GM23338 (cell line): ENCODE measurements at regions not wholly inside any gene's neighbourhood (a gene's known extent, or its start where the extent isn't known, plus 50 kb on each side); places are given as distances from the start of the nearest gene placed in this dataset.

Source experiments
- ATAC-seq: fragments of 200-7000 bp; cut with Tn5 transposase; 3 replicates; pipeline ENCODE4 v1.9.1; 2020
- DNase-seq: peaks from one replicate; pipeline ENCODE4 v3.0.0-alpha.2; 2015; ENCODE audit warnings: low spot score
- H2AFZ ChIP-seq: fragments of 200-600 bp; sonication (generic); 2 replicates; pipeline ENCODE4 v1.8.0; 2016; ENCODE audit warnings: antibody characterized with exemption, mild to moderate bottlenecking, moderate library complexity
- H3F3A ChIP-seq: fragments of 200-600 bp; sonication (generic); replicated peaks from 2 replicates; pipeline ENCODE4 v1.8.0; 2017; ENCODE audit warnings: antibody characterized with exemption, mixed run types, low read depth
- H3K27ac ChIP-seq: fragments of 200-600 bp; sonication (generic); 2 replicates; pipeline ENCODE4 v1.6.1; 2016; ENCODE audit warnings: low read depth
- H3K27me3 ChIP-seq: fragments of 200-600 bp; sonication (generic); 2 replicates; pipeline ENCODE4 v1.8.0; 2016; ENCODE audit warnings: mild to moderate bottlenecking, mixed run types, moderate library complexity; ENCODE audit not compliant: insufficient read depth
- H3K36me3 ChIP-seq: fragments of 200-600 bp; sonication (generic); 2 replicates; pipeline ENCODE4 v1.8.0; 2016; ENCODE audit warnings: mild to moderate bottlenecking; ENCODE audit not compliant: insufficient read depth
- H3K4me1 ChIP-seq: fragments of 200-600 bp; sonication (generic); 2 replicates; pipeline ENCODE4 v1.8.0; 2016; ENCODE audit warnings: mild to moderate bottlenecking, moderate library complexity; ENCODE audit not compliant: insufficient read depth
- H3K4me2 ChIP-seq: fragments of 200-600 bp; sonication (generic); 2 replicates; pipeline ENCODE4 v1.7.1; 2017; ENCODE audit warnings: mixed run types
- H3K4me3 ChIP-seq: fragments of 200-600 bp; sonication (generic); 2 replicates; pipeline ENCODE4 v1.6.1; 2016; ENCODE audit warnings: mixed run types
- H3K79me2 ChIP-seq: fragments of 200-600 bp; sonication (generic); replicated peaks from 2 replicates; pipeline ENCODE4 v1.8.0; 2017; ENCODE audit warnings: mild to moderate bottlenecking; ENCODE audit not compliant: insufficient read depth
- H3K9me2 ChIP-seq: fragments of 200-600 bp; sonication (generic); 2 replicates; pipeline ENCODE4 v1.8.0; 2017; ENCODE audit not compliant: insufficient read depth
- H4K20me1 ChIP-seq: fragments of 200-600 bp; sonication (generic); replicated peaks from 2 replicates; pipeline ENCODE4 v1.8.0; 2017; ENCODE audit warnings: mild to moderate bottlenecking; ENCODE audit not compliant: insufficient read depth
- H3K27ac Mint-ChIP-seq: 2 replicates; pipeline ENCODE4 v1.8.0; 2020; ENCODE audit warnings: inconsistent platforms, mild to moderate bottlenecking, moderate library complexity, mixed read lengths
- H3K27me3 Mint-ChIP-seq: 3 replicates; pipeline ENCODE4 v1.8.0; 2022; ENCODE audit warnings: low read depth, mild to moderate bottlenecking, moderate library complexity, mixed read lengths, inconsistent platforms; ENCODE audit not compliant: insufficient read depth, poor library complexity
- H3K36me3 Mint-ChIP-seq: 3 replicates; pipeline ENCODE4 v1.8.0; 2021; ENCODE audit warnings: low read depth, mild to moderate bottlenecking, inconsistent platforms, moderate library complexity, mixed read lengths
- H3K4me1 Mint-ChIP-seq: 3 replicates; pipeline ENCODE4 v1.8.0; 2020; ENCODE audit warnings: mild to moderate bottlenecking, inconsistent platforms, mixed read lengths
- H3K4me3 Mint-ChIP-seq: 3 replicates; pipeline ENCODE4 v1.8.0; 2021; ENCODE audit warnings: moderate library complexity, mild to moderate bottlenecking, inconsistent platforms, mixed read lengths
- H3K9me3 Mint-ChIP-seq: 3 replicates; pipeline ENCODE4 v1.8.0; 2020; ENCODE audit warnings: moderate library complexity, mild to moderate bottlenecking, inconsistent platforms, mixed read lengths
- EZH2 ChIP-seq: fragments of 200-600 bp; sonication (generic); IDR thresholded peaks from one replicate; pipeline ENCODE4 v1.8.0; 2017; ENCODE audit warnings: antibody characterized with exemption, mild to moderate bottlenecking, low read depth; ENCODE audit not compliant: unreplicated experiment
- NANOG ChIP-seq: IDR thresholded peaks from 2 replicates; pipeline ENCODE4 v1.6.1; 2016; ENCODE audit warnings: antibody characterized with exemption, borderline replicate concordance
- STAT1 ChIP-seq: IDR thresholded peaks from one replicate; pipeline ENCODE4 v1.6.1; 2016; ENCODE audit warnings: antibody characterized with exemption; ENCODE audit not compliant: unreplicated experiment
- ZNF331 ChIP-seq: fragments of 250-450 bp; sonication (Bioruptor Pico); IDR thresholded peaks from 2 replicates; pipeline ENCODE4 v1.5.0; 2020; ENCODE audit warnings: low read depth, mild to moderate bottlenecking, moderate library complexity
- TF ChIP-seq, protein P1 (sequence below): IDR thresholded peaks from one replicate; pipeline ENCODE4 v1.6.1; 2018; ENCODE audit warnings: antibody characterized with exemption; ENCODE audit not compliant: unreplicated experiment
- TF ChIP-seq, protein P2 (sequence below): fragments of 250-450 bp; sonication (Bioruptor Pico); IDR thresholded peaks from 2 replicates; pipeline ENCODE4 v1.5.0; 2020; ENCODE audit warnings: mild to moderate bottlenecking, moderate library complexity

DNA sequence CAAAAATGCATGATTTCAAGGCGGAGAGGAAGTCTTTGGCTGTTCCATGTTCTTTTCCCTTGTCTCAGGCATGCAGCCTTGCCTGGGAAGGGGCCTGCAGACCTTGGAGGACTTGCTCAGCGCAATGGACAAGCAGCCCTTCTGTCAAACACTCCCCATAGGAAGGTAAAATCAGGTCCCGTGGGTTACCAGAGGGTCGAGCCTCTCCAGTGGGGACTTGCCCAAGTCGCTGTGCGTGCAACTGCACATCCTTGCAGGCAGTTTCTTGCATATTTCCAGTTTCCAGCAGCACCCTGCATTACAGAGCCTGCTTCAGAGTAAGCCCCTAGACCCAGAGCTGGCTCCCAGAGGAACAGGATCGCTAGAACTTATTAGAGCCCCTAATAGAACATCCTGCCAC lies 75.5 kb upstream of the KLF13 start (continued):
- TF ChIP-seq, protein P1, sequence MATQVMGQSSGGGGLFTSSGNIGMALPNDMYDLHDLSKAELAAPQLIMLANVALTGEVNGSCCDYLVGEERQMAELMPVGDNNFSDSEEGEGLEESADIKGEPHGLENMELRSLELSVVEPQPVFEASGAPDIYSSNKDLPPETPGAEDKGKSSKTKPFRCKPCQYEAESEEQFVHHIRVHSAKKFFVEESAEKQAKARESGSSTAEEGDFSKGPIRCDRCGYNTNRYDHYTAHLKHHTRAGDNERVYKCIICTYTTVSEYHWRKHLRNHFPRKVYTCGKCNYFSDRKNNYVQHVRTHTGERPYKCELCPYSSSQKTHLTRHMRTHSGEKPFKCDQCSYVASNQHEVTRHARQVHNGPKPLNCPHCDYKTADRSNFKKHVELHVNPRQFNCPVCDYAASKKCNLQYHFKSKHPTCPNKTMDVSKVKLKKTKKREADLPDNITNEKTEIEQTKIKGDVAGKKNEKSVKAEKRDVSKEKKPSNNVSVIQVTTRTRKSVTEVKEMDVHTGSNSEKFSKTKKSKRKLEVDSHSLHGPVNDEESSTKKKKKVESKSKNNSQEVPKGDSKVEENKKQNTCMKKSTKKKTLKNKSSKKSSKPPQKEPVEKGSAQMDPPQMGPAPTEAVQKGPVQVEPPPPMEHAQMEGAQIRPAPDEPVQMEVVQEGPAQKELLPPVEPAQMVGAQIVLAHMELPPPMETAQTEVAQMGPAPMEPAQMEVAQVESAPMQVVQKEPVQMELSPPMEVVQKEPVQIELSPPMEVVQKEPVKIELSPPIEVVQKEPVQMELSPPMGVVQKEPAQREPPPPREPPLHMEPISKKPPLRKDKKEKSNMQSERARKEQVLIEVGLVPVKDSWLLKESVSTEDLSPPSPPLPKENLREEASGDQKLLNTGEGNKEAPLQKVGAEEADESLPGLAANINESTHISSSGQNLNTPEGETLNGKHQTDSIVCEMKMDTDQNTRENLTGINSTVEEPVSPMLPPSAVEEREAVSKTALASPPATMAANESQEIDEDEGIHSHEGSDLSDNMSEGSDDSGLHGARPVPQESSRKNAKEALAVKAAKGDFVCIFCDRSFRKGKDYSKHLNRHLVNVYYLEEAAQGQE, result no peak
- TF ChIP-seq, protein P2, sequence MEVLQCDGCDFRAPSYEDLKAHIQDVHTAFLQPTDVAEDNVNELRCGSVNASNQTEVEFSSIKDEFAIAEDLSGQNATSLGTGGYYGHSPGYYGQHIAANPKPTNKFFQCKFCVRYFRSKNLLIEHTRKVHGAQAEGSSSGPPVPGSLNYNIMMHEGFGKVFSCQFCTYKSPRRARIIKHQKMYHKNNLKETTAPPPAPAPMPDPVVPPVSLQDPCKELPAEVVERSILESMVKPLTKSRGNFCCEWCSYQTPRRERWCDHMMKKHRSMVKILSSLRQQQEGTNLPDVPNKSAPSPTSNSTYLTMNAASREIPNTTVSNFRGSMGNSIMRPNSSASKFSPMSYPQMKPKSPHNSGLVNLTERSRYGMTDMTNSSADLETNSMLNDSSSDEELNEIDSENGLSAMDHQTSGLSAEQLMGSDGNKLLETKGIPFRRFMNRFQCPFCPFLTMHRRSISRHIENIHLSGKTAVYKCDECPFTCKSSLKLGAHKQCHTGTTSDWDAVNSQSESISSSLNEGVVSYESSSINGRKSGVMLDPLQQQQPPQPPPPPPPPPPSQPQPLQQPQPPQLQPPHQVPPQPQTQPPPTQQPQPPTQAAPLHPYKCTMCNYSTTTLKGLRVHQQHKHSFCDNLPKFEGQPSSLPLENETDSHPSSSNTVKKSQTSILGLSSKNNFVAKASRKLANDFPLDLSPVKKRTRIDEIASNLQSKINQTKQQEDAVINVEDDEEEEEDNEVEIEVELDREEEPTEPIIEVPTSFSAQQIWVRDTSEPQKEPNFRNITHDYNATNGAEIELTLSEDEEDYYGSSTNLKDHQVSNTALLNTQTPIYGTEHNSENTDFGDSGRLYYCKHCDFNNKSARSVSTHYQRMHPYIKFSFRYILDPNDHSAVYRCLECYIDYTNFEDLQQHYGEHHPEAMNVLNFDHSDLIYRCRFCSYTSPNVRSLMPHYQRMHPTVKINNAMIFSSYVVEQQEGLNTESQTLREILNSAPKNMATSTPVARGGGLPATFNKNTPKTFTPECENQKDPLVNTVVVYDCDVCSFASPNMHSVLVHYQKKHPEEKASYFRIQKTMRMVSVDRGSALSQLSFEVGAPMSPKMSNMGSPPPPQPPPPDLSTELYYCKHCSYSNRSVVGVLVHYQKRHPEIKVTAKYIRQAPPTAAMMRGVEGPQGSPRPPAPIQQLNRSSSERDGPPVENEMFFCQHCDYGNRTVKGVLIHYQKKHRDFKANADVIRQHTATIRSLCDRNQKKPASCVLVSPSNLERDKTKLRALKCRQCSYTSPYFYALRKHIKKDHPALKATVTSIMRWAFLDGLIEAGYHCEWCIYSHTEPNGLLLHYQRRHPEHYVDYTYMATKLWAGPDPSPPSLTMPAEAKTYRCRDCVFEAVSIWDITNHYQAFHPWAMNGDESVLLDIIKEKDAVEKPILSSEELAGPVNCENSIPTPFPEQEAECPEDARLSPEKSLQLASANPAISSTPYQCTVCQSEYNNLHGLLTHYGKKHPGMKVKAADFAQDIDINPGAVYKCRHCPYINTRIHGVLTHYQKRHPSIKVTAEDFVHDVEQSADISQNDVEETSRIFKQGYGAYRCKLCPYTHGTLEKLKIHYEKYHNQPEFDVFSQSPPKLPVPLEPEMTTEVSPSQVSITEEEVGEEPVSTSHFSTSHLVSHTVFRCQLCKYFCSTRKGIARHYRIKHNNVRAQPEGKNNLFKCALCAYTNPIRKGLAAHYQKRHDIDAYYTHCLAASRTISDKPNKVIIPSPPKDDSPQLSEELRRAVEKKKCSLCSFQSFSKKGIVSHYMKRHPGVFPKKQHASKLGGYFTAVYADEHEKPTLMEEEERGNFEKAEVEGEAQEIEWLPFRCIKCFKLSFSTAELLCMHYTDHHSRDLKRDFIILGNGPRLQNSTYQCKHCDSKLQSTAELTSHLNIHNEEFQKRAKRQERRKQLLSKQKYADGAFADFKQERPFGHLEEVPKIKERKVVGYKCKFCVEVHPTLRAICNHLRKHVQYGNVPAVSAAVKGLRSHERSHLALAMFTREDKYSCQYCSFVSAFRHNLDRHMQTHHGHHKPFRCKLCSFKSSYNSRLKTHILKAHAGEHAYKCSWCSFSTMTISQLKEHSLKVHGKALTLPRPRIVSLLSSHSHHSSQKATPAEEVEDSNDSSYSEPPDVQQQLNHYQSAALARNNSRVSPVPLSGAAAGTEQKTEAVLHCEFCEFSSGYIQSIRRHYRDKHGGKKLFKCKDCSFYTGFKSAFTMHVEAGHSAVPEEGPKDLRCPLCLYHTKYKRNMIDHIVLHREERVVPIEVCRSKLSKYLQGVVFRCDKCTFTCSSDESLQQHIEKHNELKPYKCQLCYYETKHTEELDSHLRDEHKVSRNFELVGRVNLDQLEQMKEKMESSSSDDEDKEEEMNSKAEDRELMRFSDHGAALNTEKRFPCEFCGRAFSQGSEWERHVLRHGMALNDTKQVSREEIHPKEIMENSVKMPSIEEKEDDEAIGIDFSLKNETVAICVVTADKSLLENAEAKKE (CRISPR knock-in tag), result no peak
- TF ChIP-seq EZH2, result no peak

DNA sequence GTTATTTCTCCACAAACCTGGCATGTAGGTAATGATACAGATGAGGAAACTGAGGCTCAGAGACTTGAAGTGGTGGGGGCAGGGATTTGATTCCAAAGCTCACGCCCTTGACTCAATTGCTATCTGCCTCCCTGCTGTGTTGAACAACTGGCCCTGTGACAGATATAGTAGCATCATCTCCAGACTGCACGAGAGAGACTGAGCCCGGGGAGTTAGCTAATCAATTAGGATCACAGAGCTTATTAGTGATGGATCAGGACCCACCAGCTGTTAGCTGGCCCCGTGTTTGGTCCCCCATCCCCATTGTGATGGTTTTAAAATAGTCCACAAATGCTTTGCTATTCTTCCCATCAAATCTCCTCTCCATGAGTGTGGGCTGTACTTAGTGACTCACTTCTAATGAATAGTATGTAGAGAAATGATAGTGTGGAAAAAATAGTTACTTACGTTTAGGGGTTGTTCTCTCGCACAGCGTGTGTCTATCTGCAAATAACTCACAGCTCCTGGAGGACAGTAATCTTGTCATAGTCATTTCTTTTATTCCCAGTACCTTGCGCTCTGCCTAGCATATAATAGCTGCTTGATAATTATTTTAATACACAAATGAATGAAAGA lies 74.4 kb upstream of the KLF13 start:
- Mint-ChIP-seq H3K27ac (no peak overlapping the region), H3K9me3 (no peaks in the 10 kb centered on the region; the same call in 2 of the 3 replicates), H3K4me3 (no peak overlapping the region), H3K4me1 (no peaks in the 10 kb centered on the region), H3K36me3 (no peaks in the 10 kb centered on the region), H3K27me3 (peaks cover 8% of the 10 kb centered on the region)
- H3K36me3 ChIP-seq, result no peaks in the 10 kb centered on the region
- H3K27me3 ChIP-seq, result no peaks in the 10 kb centered on the region
- no peak overlapping the region for H3K4me2 ChIP-seq
- no peaks in the 10 kb centered on the region for H3K9me2 ChIP-seq
- H3F3A ChIP-seq, result no peaks in the 10 kb centered on the region
- no peak overlapping the region for H2AFZ ChIP-seq
- DNase-seq (no peak), ATAC-seq (no peak)
- H3K4me3 ChIP-seq, result no peak overlapping the region
- no peaks in the 10 kb centered on the region for H4K20me1 ChIP-seq
- TF ChIP-seq, protein P1, result no peak
- TF ChIP-seq NANOG, result no peak
- TF ChIP-seq ZNF331, result no peak
- TF ChIP-seq STAT1, result no peak
- H3K27ac ChIP-seq, result no peak overlapping the region
- no peaks in the 10 kb centered on the region for H3K4me1 ChIP-seq
- no peaks in the 10 kb centered on the region for H3K79me2 ChIP-seq
